ENCODE measurements at regions not wholly inside any gene's neighbourhood (a gene's known extent, or its start where the extent isn't known, plus 50 kb on each side); places are given as distances from the start of the nearest gene placed in this dataset.

DNA sequence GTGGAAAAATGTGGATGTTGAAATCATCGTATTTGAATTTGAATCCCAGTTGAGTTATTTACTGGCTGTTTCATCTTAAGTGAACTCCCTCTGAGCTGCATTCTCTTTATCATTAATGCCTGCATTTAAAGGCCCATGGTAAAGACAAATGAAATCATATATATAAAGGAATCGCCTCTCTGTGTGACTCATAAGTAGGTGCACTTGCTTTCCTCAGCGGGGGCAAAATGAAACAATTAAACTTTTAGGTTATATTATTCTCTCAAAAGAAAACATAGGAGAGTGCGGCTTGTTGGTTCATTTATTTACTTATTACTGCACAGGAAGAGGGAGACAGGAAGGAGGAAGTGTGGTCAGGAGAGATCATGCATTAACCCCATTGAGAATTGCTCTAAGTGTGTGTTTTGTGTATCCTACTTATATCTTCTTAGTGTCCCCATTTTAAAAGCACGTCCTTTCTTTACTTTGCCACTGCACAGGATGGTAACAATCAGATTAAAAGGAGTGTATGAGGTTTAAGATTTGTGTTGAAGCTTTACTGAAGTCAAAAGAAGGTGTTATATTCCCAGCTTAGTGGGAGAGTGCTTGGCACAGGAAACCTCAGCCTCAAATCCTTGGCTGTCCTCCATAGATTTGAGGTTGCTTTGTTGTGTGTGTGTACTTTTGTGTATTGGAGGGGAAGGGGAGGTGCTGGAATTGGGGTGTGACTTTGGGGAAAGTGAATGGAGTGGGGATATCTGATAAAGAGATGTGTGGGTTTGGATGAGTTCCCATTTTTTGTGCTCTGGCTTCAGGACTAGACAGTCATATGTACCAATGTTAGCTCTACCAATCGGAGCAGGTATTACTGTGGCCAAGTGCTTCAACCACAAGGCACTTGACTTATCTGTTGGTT lies 595.8 kb upstream of the NR2F2 start:
- no peak for ATAC-seq
- TF ChIP-seq ARNTL (CRISPR knock-in tag; IDR thresholded peaks at IDR 0.05; ENCODE audit: borderline replicate concordance, low read depth): no peak

DNA sequence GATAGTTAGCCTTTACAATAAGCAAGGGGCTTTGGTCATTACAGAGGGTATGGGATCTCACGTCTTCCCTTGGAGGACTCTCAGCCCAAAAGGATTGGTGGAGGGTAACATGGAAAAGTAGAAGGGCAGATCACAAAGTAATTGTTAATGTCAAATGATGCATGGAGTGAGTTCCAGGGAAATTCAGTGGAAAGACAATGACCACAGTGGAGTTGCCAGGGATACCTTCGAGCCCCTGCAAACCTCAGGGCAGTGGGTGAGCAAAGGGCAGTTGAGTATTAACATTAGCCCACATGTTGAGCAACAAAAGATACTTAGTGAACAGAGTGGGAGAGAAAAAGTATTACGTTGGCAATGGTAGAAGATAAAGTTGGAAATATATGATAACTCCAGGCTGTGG lies 593.4 kb upstream of the NR2F2 start:
- ATAC-seq: no peak
- TF ChIP-seq GLIS3 (CRISPR knock-in tag; IDR thresholded peaks at IDR 0.05) (no peak), CSDC2 (CRISPR knock-in tag; IDR thresholded peaks at IDR 0.05) (no peak), ZFP30 (CRISPR knock-in tag; IDR thresholded peaks at IDR 0.05) (no peak), ZC3H10 (CRISPR knock-in tag; IDR thresholded peaks at IDR 0.05) (no peak)
- TF ChIP-seq, protein P1, sequence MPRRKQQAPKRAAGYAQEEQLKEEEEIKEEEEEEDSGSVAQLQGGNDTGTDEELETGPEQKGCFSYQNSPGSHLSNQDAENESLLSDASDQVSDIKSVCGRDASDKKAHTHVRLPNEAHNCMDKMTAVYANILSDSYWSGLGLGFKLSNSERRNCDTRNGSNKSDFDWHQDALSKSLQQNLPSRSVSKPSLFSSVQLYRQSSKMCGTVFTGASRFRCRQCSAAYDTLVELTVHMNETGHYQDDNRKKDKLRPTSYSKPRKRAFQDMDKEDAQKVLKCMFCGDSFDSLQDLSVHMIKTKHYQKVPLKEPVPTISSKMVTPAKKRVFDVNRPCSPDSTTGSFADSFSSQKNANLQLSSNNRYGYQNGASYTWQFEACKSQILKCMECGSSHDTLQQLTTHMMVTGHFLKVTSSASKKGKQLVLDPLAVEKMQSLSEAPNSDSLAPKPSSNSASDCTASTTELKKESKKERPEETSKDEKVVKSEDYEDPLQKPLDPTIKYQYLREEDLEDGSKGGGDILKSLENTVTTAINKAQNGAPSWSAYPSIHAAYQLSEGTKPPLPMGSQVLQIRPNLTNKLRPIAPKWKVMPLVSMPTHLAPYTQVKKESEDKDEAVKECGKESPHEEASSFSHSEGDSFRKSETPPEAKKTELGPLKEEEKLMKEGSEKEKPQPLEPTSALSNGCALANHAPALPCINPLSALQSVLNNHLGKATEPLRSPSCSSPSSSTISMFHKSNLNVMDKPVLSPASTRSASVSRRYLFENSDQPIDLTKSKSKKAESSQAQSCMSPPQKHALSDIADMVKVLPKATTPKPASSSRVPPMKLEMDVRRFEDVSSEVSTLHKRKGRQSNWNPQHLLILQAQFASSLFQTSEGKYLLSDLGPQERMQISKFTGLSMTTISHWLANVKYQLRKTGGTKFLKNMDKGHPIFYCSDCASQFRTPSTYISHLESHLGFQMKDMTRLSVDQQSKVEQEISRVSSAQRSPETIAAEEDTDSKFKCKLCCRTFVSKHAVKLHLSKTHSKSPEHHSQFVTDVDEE (CRISPR knock-in tag; IDR thresholded peaks at IDR 0.05): no peak

DNA sequence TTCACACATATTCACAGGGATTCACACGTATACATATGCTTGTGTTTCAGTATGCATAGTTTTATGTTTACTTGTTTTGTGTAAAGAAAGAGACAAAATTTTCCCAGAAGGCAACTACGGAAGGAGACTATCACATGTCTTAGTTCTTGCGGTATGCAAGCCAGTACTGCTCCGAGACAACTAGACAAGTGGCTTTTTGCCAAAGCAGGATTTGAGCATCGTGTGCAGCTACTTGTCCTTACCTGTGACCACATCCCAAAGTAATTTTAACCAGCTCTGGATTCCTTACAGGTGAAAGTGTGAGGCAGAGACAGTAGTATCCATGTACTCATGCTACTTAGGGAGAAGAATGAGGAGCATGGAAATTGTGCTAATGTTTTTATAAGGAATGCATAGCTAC lies 591.4 kb upstream of the NR2F2 start:
- no peak for ATAC-seq
- TF ChIP-seq, protein P2, sequence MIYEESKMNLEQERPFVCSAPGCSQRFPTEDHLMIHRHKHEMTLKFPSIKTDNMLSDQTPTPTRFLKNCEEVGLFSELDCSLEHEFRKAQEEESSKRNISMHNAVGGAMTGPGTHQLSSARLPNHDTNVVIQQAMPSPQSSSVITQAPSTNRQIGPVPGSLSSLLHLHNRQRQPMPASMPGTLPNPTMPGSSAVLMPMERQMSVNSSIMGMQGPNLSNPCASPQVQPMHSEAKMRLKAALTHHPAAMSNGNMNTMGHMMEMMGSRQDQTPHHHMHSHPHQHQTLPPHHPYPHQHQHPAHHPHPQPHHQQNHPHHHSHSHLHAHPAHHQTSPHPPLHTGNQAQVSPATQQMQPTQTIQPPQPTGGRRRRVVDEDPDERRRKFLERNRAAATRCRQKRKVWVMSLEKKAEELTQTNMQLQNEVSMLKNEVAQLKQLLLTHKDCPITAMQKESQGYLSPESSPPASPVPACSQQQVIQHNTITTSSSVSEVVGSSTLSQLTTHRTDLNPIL (CRISPR knock-in tag; IDR thresholded peaks at IDR 0.05; ENCODE audit: low read depth): no peak
- TF ChIP-seq ESRRG (CRISPR knock-in tag; IDR thresholded peaks at IDR 0.05) (no peak), ZC3H10 (CRISPR knock-in tag; IDR thresholded peaks at IDR 0.05) (no peak), ZNF70 (CRISPR knock-in tag; IDR thresholded peaks at IDR 0.05) (no peak), BACH2 (CRISPR knock-in tag; IDR thresholded peaks at IDR 0.05; ENCODE audit: borderline replicate concordance) (no peak), ZFP30 (CRISPR knock-in tag; IDR thresholded peaks at IDR 0.05) (no peak), OSR1 (CRISPR knock-in tag; IDR thresholded peaks at IDR 0.05) (no peak), GLIS3 (CRISPR knock-in tag; IDR thresholded peaks at IDR 0.05) (no peak)
- TF ChIP-seq, protein P3, sequence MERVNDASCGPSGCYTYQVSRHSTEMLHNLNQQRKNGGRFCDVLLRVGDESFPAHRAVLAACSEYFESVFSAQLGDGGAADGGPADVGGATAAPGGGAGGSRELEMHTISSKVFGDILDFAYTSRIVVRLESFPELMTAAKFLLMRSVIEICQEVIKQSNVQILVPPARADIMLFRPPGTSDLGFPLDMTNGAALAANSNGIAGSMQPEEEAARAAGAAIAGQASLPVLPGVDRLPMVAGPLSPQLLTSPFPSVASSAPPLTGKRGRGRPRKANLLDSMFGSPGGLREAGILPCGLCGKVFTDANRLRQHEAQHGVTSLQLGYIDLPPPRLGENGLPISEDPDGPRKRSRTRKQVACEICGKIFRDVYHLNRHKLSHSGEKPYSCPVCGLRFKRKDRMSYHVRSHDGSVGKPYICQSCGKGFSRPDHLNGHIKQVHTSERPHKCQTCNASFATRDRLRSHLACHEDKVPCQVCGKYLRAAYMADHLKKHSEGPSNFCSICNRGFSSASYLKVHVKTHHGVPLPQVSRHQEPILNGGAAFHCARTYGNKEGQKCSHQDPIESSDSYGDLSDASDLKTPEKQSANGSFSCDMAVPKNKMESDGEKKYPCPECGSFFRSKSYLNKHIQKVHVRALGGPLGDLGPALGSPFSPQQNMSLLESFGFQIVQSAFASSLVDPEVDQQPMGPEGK (CRISPR knock-in tag; IDR thresholded peaks at IDR 0.05; ENCODE audit: borderline replicate concordance): no peak
- TF ChIP-seq, protein P4, sequence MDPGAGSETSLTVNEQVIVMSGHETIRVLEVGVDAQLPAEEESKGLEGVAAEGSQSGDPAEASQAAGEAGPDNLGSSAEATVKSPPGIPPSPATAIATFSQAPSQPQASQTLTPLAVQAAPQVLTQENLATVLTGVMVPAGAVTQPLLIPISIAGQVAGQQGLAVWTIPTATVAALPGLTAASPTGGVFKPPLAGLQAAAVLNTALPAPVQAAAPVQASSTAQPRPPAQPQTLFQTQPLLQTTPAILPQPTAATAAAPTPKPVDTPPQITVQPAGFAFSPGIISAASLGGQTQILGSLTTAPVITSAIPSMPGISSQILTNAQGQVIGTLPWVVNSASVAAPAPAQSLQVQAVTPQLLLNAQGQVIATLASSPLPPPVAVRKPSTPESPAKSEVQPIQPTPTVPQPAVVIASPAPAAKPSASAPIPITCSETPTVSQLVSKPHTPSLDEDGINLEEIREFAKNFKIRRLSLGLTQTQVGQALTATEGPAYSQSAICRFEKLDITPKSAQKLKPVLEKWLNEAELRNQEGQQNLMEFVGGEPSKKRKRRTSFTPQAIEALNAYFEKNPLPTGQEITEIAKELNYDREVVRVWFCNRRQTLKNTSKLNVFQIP (CRISPR knock-in tag; IDR thresholded peaks at IDR 0.05; ENCODE audit: borderline replicate concordance, low read depth): no peak

DNA sequence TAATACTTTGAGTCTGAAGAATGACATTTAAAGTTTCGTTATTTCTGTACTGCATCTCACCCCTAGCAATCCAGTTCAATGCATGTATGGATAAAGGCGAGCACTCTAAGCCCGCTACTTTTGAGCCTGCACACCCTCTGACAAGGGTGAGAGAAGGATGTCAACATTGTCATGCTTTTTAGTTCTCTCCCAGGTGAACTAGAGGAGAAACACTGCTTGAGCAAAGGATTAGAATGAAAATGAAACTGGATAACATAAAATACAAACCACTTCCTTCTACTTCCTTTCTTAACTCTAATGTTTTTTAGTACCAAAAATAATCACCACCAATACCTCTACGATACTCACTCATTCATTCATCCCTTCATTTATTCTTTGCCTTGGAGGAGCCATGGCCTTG lies 588.7 kb upstream of the NR2F2 start:
- no peak for ATAC-seq
- TF ChIP-seq ARNTL (CRISPR knock-in tag; IDR thresholded peaks at IDR 0.05; ENCODE audit: borderline replicate concordance, low read depth): no peak

DNA sequence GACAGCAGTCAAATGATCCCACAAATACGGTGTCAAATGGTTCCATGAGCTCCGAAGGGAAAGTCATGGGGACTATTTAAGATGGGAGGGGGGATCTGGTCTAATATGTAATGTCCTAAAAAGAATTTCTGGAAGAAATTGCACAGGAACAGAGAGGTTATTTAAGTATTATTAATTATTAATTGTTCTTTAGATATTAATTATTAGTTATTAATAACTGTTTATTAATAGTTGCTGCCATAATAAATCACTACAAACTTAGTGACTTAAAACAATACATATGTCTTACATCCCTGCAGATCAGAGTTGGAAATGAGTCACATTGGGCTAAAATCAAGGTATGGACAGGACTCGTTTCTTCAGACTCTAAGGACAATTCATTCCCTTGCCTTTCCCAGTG lies 588.2 kb upstream of the NR2F2 start:
- TF ChIP-seq ISL1 (CRISPR knock-in tag; IDR thresholded peaks at IDR 0.05): no peak
- no peak for TF ChIP-seq GLIS3 (CRISPR knock-in tag; IDR thresholded peaks at IDR 0.05)
- no peak for TF ChIP-seq ZNF565 (CRISPR knock-in tag; conservative IDR thresholded peaks at IDR 0.05; ENCODE audit: low read depth)
- TF ChIP-seq, protein P5, sequence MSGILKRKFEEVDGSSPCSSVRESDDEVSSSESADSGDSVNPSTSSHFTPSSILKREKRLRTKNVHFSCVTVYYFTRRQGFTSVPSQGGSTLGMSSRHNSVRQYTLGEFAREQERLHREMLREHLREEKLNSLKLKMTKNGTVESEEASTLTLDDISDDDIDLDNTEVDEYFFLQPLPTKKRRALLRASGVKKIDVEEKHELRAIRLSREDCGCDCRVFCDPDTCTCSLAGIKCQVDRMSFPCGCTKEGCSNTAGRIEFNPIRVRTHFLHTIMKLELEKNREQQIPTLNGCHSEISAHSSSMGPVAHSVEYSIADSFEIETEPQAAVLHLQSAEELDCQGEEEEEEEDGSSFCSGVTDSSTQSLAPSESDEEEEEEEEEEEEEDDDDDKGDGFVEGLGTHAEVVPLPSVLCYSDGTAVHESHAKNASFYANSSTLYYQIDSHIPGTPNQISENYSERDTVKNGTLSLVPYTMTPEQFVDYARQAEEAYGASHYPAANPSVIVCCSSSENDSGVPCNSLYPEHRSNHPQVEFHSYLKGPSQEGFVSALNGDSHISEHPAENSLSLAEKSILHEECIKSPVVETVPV (CRISPR knock-in tag; IDR thresholded peaks at IDR 0.05): no peak
- ATAC-seq: no peak

Data from SK-N-SH treated with all-trans-retinoic acid at 6 μM for 48 hours (cell line).